ENCODE measurements at regions not wholly inside any gene's neighbourhood (a gene's known extent, or its start where the extent isn't known, plus 50 kb on each side); places are given as distances from the start of the nearest gene placed in this dataset.

- ChIA-PET POLR2A (no interaction called here), CTCF (no interaction called here)
- Histone ChIP-seq H3K27me3 (ENCODE audit: control insufficient read depth, insufficient read depth, low read length) (no peaks in the 10 kb centered on the region), H3K4me3 (ENCODE audit: low read depth, low read length) (no peak overlapping the region), H3K27ac (ENCODE audit: low read depth, low read length) (no peak overlapping the region), H3K9me3 (ENCODE audit: control insufficient read depth, insufficient read depth, low read length) (peaks cover 10% of the 10 kb centered on the region)
- TF ChIP-seq, protein P1, sequence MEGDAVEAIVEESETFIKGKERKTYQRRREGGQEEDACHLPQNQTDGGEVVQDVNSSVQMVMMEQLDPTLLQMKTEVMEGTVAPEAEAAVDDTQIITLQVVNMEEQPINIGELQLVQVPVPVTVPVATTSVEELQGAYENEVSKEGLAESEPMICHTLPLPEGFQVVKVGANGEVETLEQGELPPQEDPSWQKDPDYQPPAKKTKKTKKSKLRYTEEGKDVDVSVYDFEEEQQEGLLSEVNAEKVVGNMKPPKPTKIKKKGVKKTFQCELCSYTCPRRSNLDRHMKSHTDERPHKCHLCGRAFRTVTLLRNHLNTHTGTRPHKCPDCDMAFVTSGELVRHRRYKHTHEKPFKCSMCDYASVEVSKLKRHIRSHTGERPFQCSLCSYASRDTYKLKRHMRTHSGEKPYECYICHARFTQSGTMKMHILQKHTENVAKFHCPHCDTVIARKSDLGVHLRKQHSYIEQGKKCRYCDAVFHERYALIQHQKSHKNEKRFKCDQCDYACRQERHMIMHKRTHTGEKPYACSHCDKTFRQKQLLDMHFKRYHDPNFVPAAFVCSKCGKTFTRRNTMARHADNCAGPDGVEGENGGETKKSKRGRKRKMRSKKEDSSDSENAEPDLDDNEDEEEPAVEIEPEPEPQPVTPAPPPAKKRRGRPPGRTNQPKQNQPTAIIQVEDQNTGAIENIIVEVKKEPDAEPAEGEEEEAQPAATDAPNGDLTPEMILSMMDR (IDR thresholded peaks at IDR 0.05; ENCODE audit: low read depth, low read length): no peak
- DNase-seq (ENCODE audit: low read depth, low spot score): no peak
Measured at GRCh38 chr5:28850320-28850921, 1812.0 kb upstream of the CDH9 start.

GRCh38 chr5:28831042-28831441 lies 1792.7 kb upstream of the CDH9 start:
- CTCF ChIA-PET: no interaction called here
- TF ChIP-seq, protein P1 (IDR thresholded peaks at IDR 0.05; ENCODE audit: low read depth, low read length): no peak
- H3K9me3 ChIP-seq (ENCODE audit: control insufficient read depth, insufficient read depth, low read length): peaks cover 8% of the 10 kb centered on the region
- H3K27ac ChIP-seq (ENCODE audit: low read depth, low read length): no peak overlapping the region
- H3K27me3 ChIP-seq (ENCODE audit: control insufficient read depth, insufficient read depth, low read length): no peaks in the 10 kb centered on the region
- POLR2A ChIA-PET: no interaction called here
- DNase-seq (ENCODE audit: low read depth, low spot score): no peak
- H3K4me3 ChIP-seq (ENCODE audit: low read depth, low read length): no peak overlapping the region

DNA sequence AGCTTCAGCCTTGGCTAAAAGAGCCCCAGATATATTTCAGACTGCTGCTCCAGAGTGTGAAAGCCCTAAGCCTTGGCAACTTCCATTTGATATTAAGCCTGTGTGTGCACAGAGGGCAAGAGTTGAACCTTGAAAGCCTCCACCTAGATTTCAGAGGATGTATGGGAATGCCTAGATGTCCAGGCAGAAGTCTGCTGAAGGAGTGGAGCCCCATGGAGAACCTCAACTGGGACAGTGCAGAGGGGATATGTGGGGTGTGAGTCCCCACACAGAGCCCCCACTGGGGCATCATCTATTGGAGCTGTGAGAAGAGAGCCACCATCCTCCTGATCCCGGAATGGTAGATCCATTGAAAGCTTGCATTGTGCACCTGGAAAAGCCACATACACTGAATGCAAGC lies 1784.8 kb upstream of the CDH9 start:
- DNase-seq (ENCODE audit: low read depth, low spot score): no peak
- POLR2A ChIA-PET: no interaction called here
- CTCF ChIA-PET: no interaction called here

DNA sequence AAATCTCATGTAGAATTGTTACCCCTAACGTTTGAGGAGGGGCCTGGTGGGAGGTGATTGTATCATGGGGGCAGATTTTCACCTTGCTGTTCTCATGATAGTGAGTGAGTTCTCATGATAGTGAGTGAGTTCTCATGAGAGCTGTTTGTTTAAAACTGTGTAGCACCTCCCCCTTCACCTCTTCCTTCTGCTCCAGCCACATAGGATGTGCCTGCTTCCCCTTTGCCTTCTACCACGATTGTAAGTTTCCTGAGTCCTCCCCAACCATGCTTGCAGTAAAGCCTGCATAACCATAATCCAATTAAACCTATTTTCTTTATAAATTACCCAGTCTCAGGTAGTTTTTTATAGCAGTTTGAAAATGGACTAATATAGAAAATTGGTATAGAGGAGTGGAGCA lies 1783.7 kb upstream of the CDH9 start:
- CTCF ChIA-PET: no interaction called here

More for the DNA sequence above, 1784.8 kb upstream of the CDH9 start:
- H3K27ac ChIP-seq (ENCODE audit: low read depth, low read length): no peak overlapping the region
- H3K9me3 ChIP-seq (ENCODE audit: control insufficient read depth, insufficient read depth, low read length): peaks cover 6% of the 10 kb centered on the region; the same call in 1 of the 2 replicates
- no peaks in the 10 kb centered on the region for H3K27me3 ChIP-seq (ENCODE audit: control insufficient read depth, insufficient read depth, low read length)
- H3K4me3 ChIP-seq (ENCODE audit: low read depth, low read length): no peak overlapping the region
- TF ChIP-seq, protein P1 (IDR thresholded peaks at IDR 0.05; ENCODE audit: low read depth, low read length): no peak

DNA sequence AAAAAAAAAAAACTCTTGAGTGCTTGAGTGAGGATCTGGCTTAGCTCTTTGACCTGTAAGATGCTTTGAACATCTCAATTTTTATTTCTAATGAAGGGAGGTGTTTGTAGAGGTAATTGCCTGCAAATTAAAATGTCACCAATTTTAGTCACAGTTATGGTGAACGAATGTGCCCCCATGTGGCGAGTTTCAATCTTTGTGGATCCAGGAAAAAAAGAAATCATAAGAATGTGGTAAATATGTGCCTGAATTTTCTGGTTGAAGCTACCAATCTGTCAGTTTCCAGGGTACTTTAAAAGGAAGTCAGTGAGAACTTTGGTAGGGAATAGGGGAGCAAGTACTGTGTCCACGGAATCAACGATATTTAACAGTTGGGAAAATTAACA lies 1772.4 kb upstream of the CDH9 start:
- Histone ChIP-seq H3K4me3 (ENCODE audit: low read depth, low read length) (no peak overlapping the region), H3K27me3 (ENCODE audit: control insufficient read depth, insufficient read depth, low read length) (no peaks in the 10 kb centered on the region), H3K9me3 (ENCODE audit: control insufficient read depth, insufficient read depth, low read length) (peaks cover 28% of the 10 kb centered on the region), H3K27ac (ENCODE audit: low read depth, low read length) (no peak overlapping the region)
- CTCF ChIA-PET: interaction anchor here (0.6 kb wide), 1 partner anchor 1790 kb away, joined by 4 read pairs; no protein-coding TSS in a partner anchor
- no peak for DNase-seq (ENCODE audit: low read depth, low spot score)
- TF ChIP-seq, protein P1 (IDR thresholded peaks at IDR 0.05; ENCODE audit: low read depth, low read length): no peak
- POLR2A ChIA-PET: no interaction called here

More for the DNA sequence above, 1783.7 kb upstream of the CDH9 start:
- POLR2A ChIA-PET: no interaction called here
- no peak for DNase-seq (ENCODE audit: low read depth, low spot score)
- TF ChIP-seq, protein P1 (IDR thresholded peaks at IDR 0.05; ENCODE audit: low read depth, low read length): no peak
- H3K27me3 ChIP-seq (ENCODE audit: control insufficient read depth, insufficient read depth, low read length): no peaks in the 10 kb centered on the region
- no peak overlapping the region for H3K27ac ChIP-seq (ENCODE audit: low read depth, low read length)
- peaks cover 10% of the 10 kb centered on the region; the same call in 1 of the 2 replicates for H3K9me3 ChIP-seq (ENCODE audit: control insufficient read depth, insufficient read depth, low read length)
- H3K4me3 ChIP-seq (ENCODE audit: low read depth, low read length): no peak overlapping the region
